Neuronal stem cell (in vitro differentiated cells): ENCODE measurements at regions not wholly inside any gene's neighbourhood (a gene's known extent, or its start where the extent isn't known, plus 50 kb on each side); places are given as distances from the start of the nearest gene placed in this dataset. TPM values are rescaled to one million over a fixed set of nuclear protein-coding genes. Genes with fewer than 3 reads are reported as not detected.
"Not testable (repeated sequence)": the region's sequence is repeated elsewhere in the genome, so short reads cannot be mapped to it uniquely, and the experiment has no call there.

Source experiments
- DNase-seq: peaks from one replicate; pipeline ENCODE4 v3.0.0-alpha.2; 2013; ENCODE audit warnings: low spot score
- H2AFZ ChIP-seq: one replicate; pipeline ENCODE4 v1.6.1; 2013; ENCODE audit warnings: mild to moderate bottlenecking, low read length, inconsistent platforms
- H2AK5ac ChIP-seq: 2 replicates; pipeline ENCODE4 v1.6.1; 2013; ENCODE audit warnings: low read depth, mild to moderate bottlenecking, inconsistent platforms, low read length, moderate library complexity, mixed read lengths
- H2BK120ac ChIP-seq: 2 replicates; pipeline ENCODE4 v1.6.1; 2013; ENCODE audit warnings: low read depth, mild to moderate bottlenecking, inconsistent platforms, low read length, moderate library complexity, mixed read lengths
- H2BK12ac ChIP-seq: one replicate; pipeline ENCODE4 v1.6.1; 2013; ENCODE audit warnings: low read length, inconsistent platforms
- H2BK15ac ChIP-seq: 2 replicates; pipeline ENCODE4 v1.6.1; 2013; ENCODE audit warnings: mild to moderate bottlenecking, low read length, inconsistent platforms, mixed read lengths
- H2BK5ac ChIP-seq: one replicate; pipeline ENCODE4 v1.6.1; 2013; ENCODE audit warnings: inconsistent platforms, mild to moderate bottlenecking, low read length, moderate library complexity
- H3K14ac ChIP-seq: one replicate; pipeline ENCODE4 v1.6.1; 2013; ENCODE audit warnings: low read length, inconsistent platforms
- H3K18ac ChIP-seq: 2 replicates; pipeline ENCODE4 v1.6.1; 2013; ENCODE audit warnings: low read length, inconsistent platforms
- H3K23ac ChIP-seq: 2 replicates; pipeline ENCODE4 v1.6.1; 2013; ENCODE audit warnings: low read depth, mild to moderate bottlenecking, mixed read lengths, low read length, inconsistent platforms; ENCODE audit not compliant: poor library complexity
- H3K27ac ChIP-seq: replicated peaks from 3 replicates; pipeline ENCODE4 v1.5.1; 2013; ENCODE audit warnings: low read length, inconsistent platforms
- H3K27me3 ChIP-seq, 3 experiments: 2 replicates each; pipeline ENCODE4 v1.6.1; 2013; ENCODE audit warnings: low read length in 3 of 3, mild to moderate bottlenecking in 2 of 3, inconsistent platforms in 1 of 3, low read depth in 1 of 3, mixed read lengths in 1 of 3, moderate library complexity in 1 of 3; ENCODE audit not compliant: control insufficient read depth in 3 of 3, insufficient read depth in 3 of 3
- H3K36me3 ChIP-seq, 2 donors: replicated peaks in 1 of 2; 2 replicates each; pipeline ENCODE4 v1.6.1; 2013; ENCODE audit warnings: low read length in 2 of 2; ENCODE audit not compliant: control insufficient read depth in 2 of 2, insufficient read depth in 2 of 2
- H3K4ac ChIP-seq: 2 replicates; pipeline ENCODE4 v1.6.1; 2013; ENCODE audit warnings: inconsistent platforms, mild to moderate bottlenecking, low read length, moderate library complexity
- H3K4me1 ChIP-seq, 2 donors: 1 replicate in 1 of 2; 2 replicates in 1 of 2; pipeline ENCODE4 v1.6.1; 2013; ENCODE audit warnings: low read length in 2 of 2, low read depth in 1 of 2; ENCODE audit not compliant: control insufficient read depth in 2 of 2, insufficient read depth in 1 of 2
- H3K4me2 ChIP-seq: one replicate; pipeline ENCODE4 v1.6.1; 2013; ENCODE audit warnings: mild to moderate bottlenecking, low read length, inconsistent platforms; ENCODE audit not compliant: insufficient read depth, poor library complexity, severe bottlenecking
- H3K4me3 ChIP-seq, 2 donors: 2 replicates each; pipeline ENCODE4 v1.5.1; 2013; ENCODE audit warnings: low read length in 2 of 2, mild to moderate bottlenecking in 2 of 2, inconsistent platforms in 1 of 2, moderate library complexity in 1 of 2
- H3K79me1 ChIP-seq: one replicate; pipeline ENCODE4 v1.6.1; 2013; ENCODE audit warnings: low read depth, mild to moderate bottlenecking, inconsistent platforms, low read length, moderate library complexity
- H3K9ac ChIP-seq: one replicate; pipeline ENCODE4 v1.6.1; 2013; ENCODE audit warnings: mild to moderate bottlenecking, low read depth, low read length, inconsistent platforms; ENCODE audit not compliant: poor library complexity
- H3K9me3 ChIP-seq, 2 donors: replicated peaks in 1 of 2; 2 replicates each; pipeline versions ENCODE3 to v1.6.1; 2013; ENCODE audit warnings: low read length in 2 of 2, mild to moderate bottlenecking in 2 of 2, inconsistent platforms in 1 of 2, low read depth in 1 of 2, mixed read lengths in 1 of 2, moderate library complexity in 1 of 2; ENCODE audit not compliant: control insufficient read depth in 2 of 2, insufficient read depth in 1 of 2
- H4K8ac ChIP-seq: one replicate; pipeline ENCODE4 v1.6.1; 2013; ENCODE audit warnings: low read depth, mild to moderate bottlenecking, inconsistent platforms, low read length, moderate library complexity
- H4K91ac ChIP-seq: one replicate; pipeline ENCODE4 v1.6.1; 2013; ENCODE audit warnings: low read length, low read depth, mild to moderate bottlenecking, inconsistent platforms; ENCODE audit not compliant: poor library complexity
- WGBS, 2 donors: extraction: QIAGEN DNeasy Blood & Tissue Kit; methylation state at CpG; one replicate each; pipeline ENCODE4 v1.1.7; 2013; ENCODE audit warnings: missing lambda C conversion rate in 2 of 2, mixed read lengths in 1 of 2; ENCODE audit not compliant: insufficient read length in 2 of 2, insufficient replicate concordance in 1 of 2; ENCODE audit errors: extremely low coverage in 2 of 2; 5-methylcytosine and 5-hydroxymethylcytosine counted together
- small RNA-seq: library from polyadenylated mRNA; stranded (forward); fragments of <200 nt; extraction: miRNeasy Mini kit (QIAGEN cat#:217004); gene quantifications from one replicate; pipeline ENCODE3, GENCODE V24; 2013; ENCODE audit not compliant: insufficient read depth

DNA sequence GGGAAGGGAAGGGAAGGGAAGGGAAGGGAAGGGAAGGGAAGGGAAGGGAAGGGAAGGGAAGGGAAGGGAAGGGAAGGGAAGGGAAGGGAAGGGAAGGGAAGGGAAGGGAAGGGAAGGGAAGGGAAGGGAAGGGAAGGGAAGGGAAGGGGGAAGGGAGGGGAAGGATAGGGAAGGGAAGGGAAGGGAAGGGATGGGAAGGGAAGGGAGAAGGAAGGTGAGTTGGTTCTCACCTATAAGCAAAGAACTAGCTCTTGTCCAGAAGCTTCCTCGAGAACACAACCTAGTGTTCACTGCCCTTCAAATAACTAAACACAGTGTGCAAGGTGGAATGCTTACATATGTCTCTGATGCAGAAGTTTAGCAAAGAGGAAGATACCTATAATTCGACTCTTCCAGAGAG, 59.6 kb upstream of the MYO3A start:
- H2BK120ac ChIP-seq, H3K9ac ChIP-seq, H4K91ac ChIP-seq, H3K9me3 ChIP-seq, H3K14ac ChIP-seq, H3K4ac ChIP-seq, H3K23ac ChIP-seq, H2AK5ac ChIP-seq, DNase-seq, H3K27ac ChIP-seq, H3K4me3 ChIP-seq, H3K18ac ChIP-seq, H2BK15ac ChIP-seq, H3K36me3 ChIP-seq, H2BK5ac ChIP-seq, H2AFZ ChIP-seq, H3K79me1 ChIP-seq, H4K8ac ChIP-seq, H3K4me2 ChIP-seq, H3K27me3 ChIP-seq, H3K4me1 ChIP-seq, H2BK12ac ChIP-seq: not testable (repeated sequence)
- WGBS, 2 donors: no CpG with 5 or more reads among the region's 2 CpGs

DNA sequence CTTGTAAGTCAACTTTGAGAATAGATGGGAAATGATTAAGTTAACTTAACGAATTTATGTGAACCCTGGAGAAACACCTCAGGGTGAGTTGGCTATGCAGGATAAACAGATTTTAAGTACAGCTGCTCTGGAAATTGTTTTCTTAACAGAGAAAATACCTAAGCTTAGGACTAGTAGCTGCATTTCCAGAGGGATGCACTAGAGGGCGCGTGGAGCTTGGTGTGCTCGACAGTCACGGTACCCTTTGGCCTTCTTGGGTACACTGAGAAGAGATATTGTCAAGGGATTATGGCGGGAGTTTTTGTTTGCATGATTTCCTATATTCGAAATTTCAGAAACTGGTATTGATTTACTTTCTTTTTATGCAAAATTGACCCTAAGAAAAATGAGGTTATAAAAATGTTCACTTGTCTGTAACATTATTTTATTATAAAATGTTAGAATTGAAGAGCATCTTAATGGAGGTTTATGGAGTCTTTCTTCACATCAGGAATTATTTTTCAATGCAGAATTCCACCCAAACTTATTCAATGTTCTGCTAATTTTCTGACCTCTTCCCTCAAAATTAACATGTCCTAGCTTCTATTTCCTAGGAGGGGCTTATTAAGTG, 58.4 kb upstream of the MYO3A start:
- no peak overlapping the region for H3K18ac ChIP-seq
- no peak overlapping the region for H3K4ac ChIP-seq
- no peak overlapping the region for H2BK15ac ChIP-seq
- no peak overlapping the region for H4K91ac ChIP-seq
- H3K23ac ChIP-seq: no peak overlapping the region
- H2AK5ac ChIP-seq: no peak overlapping the region
- no peak overlapping the region for H2BK120ac ChIP-seq
- H3K4me2 ChIP-seq: no peak overlapping the region
- WGBS, 2 donors: no CpG with 5 or more reads among the region's 7 CpGs
- H4K8ac ChIP-seq: no peak overlapping the region
- no peaks in the 10 kb centered on the region for H3K79me1 ChIP-seq
- no peaks in the 10 kb centered on the region for H3K27me3 ChIP-seq
- no peaks in the 10 kb centered on the region for H3K36me3 ChIP-seq
- peak; percentile 77 for DNase-seq
- no peak overlapping the region for H2BK12ac ChIP-seq
- no peaks in the 10 kb centered on the region for H3K9me3 ChIP-seq
- no peak overlapping the region for H3K14ac ChIP-seq
- peak overlapping the region; percentile 64 for H2AFZ ChIP-seq
- no peak overlapping the region for H3K9ac ChIP-seq
- no peak overlapping the region for H3K27ac ChIP-seq
- no peak overlapping the region for H3K4me3 ChIP-seq
- H2BK5ac ChIP-seq: no peak overlapping the region
- no peaks in the 10 kb centered on the region for H3K4me1 ChIP-seq

DNA sequence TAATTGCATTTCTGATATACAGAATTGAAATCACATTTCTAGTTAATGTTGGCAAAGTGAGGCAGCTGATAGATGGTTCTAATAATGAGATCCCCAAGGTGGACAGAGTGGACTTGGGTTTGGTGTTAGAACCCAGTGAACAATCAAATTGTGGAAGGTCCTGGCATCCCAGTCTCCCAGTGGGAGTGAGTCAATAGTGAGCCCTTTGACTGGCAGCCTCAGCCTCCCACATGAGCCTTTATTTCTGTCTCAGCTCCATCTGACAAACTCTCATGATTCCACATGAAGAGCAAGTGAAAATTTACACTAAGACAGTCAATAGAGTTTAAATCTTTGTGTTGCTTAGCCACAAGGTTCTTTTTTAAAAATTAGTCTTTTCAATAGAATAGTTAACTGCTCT, 56.7 kb upstream of the MYO3A start:
- no peak overlapping the region for H3K4me2 ChIP-seq
- H2BK120ac ChIP-seq: no peak overlapping the region
- no peak overlapping the region for H2BK15ac ChIP-seq
- H2AK5ac ChIP-seq: no peak overlapping the region
- DNase-seq: no peak
- no peak overlapping the region for H3K4ac ChIP-seq
- no peaks in the 10 kb centered on the region for H3K9me3 ChIP-seq
- no peak overlapping the region for H3K23ac ChIP-seq
- no peak overlapping the region for H4K8ac ChIP-seq
- H3K4me1 ChIP-seq: no peaks in the 10 kb centered on the region
- H3K4me3 ChIP-seq: no peak overlapping the region
- no peak overlapping the region for H2BK12ac ChIP-seq
- H3K27me3 ChIP-seq: no peaks in the 10 kb centered on the region
- H3K18ac ChIP-seq: no peak overlapping the region
- H3K14ac ChIP-seq: no peak overlapping the region
- no peak overlapping the region for H2BK5ac ChIP-seq
- H3K27ac ChIP-seq: no peak overlapping the region
- H2AFZ ChIP-seq: no peak overlapping the region
- no peak overlapping the region for H3K9ac ChIP-seq
- H3K79me1 ChIP-seq: no peaks in the 10 kb centered on the region
- no peaks in the 10 kb centered on the region for H3K36me3 ChIP-seq
- H4K91ac ChIP-seq: no peak overlapping the region

Small RNAs in the stretch of these regions (small RNA-seq; reads per million reads assigned to genes)
- gene RNA5SP306 (not detected), gene RNU6-632P (not detected)
